Myocyte (in vitro differentiated cells): ENCODE measurements at regions not wholly inside any gene's neighbourhood (a gene's known extent, or its start where the extent isn't known, plus 50 kb on each side); places are given as distances from the start of the nearest gene placed in this dataset. TPM values are rescaled to one million over a fixed set of nuclear protein-coding genes. Genes with fewer than 3 reads are reported as not detected.

Experiments
- DNase-seq: peaks from one replicate; pipeline ENCODE4 v3.0.0-alpha.2; 2012; ENCODE audit warnings: low read depth
- microRNA-seq: library from miRNA; unstranded; fragments of <30 nt; microRNA quantifications from one replicate; pipeline ENCODE4, GENCODE V29; 2016

GRCh38 chr4:61070269-61070668 is 129.9 kb upstream of the ADGRL3 start:
- DNase-seq = no peak

DNA sequence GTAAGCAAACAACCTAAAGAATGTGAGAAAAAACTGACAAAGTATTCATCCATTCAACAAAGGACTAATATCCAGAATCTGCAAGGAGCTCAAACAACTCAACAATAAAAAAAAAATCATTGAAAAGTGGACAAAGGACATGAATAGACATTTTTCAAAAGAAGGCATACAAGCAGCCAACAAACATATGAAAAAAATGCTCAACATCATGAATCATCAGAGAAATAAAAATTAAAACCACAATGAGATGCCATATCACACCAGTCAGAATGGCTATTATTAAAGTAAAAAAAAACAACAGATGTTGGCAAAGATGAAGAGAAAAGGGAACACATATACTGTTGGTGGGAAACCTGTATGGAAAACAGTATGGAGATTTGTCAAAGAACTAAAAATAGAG is 120.7 kb upstream of the ADGRL3 start:
- DNase-seq = peak; percentile 2

DNA sequence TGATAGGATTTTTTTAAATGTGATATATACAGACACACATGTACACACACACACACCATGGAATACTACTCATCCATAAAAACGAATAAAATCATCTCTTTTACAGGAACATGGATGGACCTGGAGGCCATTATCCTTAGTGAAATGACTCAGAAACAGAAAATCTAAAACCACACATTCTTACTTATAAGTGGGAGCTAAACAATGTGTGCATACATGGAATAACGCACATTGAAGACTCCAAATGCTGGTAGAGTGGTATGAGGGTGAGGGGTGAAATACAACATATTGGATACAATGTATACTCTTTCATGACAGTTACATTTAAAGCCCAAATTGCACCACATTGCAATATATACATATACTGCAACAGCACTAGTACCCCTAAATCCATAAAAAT is 120.2 kb upstream of the ADGRL3 start:
- DNase-seq = no peak

DNA sequence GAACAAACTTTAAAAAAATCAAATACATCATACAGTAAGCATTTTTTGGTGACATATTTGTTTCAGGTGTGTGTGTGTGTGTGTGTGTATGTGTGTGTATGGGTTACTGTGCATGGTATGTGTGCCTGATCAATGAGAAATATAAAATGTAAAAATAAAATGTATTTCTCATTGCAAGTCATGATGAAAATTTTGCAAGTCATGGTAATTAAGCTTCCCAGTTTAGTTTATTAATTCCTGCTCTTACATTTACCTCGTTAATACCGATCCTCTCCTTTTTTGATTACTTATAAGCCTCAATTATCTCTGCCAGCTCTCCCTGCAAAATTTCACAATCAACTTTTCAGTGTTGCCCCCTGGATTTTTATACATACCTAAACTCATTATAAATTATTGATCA is 114.6 kb upstream of the ADGRL3 start:
- no peak for DNase-seq

GRCh38 chr4:61086357-61086756 is 113.8 kb upstream of the ADGRL3 start:
- no peak for DNase-seq

DNA sequence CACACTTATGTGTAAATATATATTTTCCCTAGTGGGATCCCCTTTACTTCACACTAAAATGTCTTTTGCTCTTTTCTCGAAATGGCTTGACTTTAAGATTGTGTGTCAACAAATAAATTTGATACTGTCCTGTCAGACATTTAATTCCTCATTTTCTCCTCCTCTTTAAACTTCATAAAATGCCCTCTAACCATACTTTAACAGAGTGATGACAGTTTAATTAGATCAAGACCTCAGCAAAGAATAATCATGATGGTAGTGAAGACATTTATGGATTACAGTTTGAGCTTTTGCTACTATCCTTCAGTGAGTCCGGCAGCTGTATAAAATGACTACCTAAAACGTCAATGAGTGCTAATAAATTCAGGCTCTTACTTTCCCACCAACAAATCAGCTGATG is 113.1 kb upstream of the ADGRL3 start:
- no peak for DNase-seq

DNA sequence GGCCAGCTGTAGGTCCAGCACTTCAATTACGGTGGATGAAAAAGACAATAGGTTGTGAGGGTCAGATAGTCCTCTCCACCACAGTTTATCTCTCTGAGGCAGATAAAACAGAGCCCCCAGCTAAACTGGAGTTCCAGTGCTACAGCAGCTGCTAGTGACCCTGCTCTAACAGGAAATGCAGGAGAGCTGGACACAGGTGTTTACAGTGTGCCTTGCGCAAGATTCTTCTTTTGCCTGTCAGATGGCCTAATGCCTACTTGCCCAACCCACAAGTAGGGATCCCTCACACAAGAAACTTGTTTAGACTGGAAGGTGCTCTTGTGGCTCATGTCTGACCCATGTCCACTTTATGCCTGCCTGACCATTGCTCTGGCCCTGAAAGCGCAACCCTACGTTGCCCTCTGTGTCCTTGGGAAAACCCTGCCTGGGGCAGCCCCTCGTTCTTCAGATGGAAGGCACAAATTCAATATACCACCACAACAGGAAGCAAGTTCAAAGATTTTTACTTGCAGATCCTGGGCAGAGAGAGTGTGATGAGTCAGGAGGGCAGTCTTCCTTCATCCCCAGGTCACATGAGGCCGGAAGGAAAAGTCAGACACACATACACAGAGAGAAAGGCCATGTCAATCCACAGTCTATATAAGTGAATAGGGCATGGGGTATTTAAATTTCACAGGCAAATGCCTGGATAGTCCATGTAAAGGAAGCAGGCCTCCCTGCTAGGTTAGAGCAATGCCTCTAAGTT is 105.1 kb upstream of the ADGRL3 start:
- no peak for DNase-seq

GRCh38 chr4:61128682-61129081 is 71.4 kb upstream of the ADGRL3 start:
- no peak for DNase-seq

DNA sequence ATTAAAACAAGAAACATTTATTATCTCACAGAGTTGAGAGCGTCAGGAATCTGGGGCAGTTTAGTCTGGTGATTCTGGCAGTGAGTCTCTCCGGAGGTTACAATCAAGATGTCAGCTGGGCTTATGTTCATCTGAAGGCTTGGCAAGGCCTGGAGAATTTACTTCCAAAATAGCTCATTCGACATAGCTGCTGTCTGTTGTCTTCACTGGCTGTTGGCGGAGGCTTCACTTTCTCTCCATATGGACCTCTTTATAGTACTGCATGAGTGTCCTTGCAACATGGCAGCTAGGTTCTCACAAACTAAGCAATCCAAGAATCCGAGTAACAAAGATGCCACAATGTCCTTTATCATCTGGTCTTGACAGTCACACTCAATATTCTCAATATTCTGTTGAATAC is 70.2 kb upstream of the ADGRL3 start:
- DNase-seq = no peak

GRCh38 chr4:61143461-61143860 is 56.7 kb upstream of the ADGRL3 start:
- DNase-seq = no peak

DNA sequence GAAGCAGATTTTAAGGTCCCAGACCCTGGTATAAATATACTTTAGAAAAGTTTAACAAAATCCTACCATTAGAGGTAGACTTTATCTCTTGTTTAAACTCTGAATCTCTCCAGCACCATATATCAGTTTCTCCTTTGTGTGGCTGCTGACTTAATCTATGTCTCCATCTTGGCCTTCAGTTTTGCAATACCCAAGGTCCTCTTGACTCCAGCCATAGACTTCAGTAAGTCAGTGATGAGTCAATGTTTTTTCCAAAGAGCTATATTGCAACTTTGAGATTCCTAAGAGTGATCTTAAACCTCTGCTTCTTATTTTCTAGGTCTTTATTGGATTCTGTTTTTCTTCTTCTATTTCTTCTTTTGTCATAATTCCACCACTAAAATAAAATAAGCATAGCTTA is 50.8 kb upstream of the ADGRL3 start:
- no peak for DNase-seq

Small RNA genes in the stretch of these regions (microRNA-seq; reads per million reads assigned to microRNA genes)
- gene MIR548AG1 = not detected
